ENCODE measurements at regions not wholly inside any gene's neighbourhood (a gene's known extent, or its start where the extent isn't known, plus 50 kb on each side); places are given as distances from the start of the nearest gene placed in this dataset.

- H3K27me3 ChIP-seq (ENCODE audit: control insufficient read depth, low read length): no peaks in the 10 kb centered on the region
- H3K36me3 ChIP-seq (ENCODE audit: control insufficient read depth, low read length): no peaks in the 10 kb centered on the region
- H3K4me2 ChIP-seq (ENCODE audit: low read length): no peak overlapping the region
- H3K9me2 ChIP-seq (replicated peaks; ENCODE audit: control insufficient read depth, low read length): no peaks in the 10 kb centered on the region
- no peak for TF ChIP-seq CTCF (IDR thresholded peaks at IDR 0.05; ENCODE audit: low read depth, low read length, poor library complexity, severe bottlenecking)
- no peak for TF ChIP-seq EZH2phosphoT487 (IDR thresholded peaks at IDR 0.05; ENCODE audit: borderline replicate concordance, low read length)
- H3F3A ChIP-seq (ENCODE audit: control insufficient read depth, insufficient read depth): no peaks in the 10 kb centered on the region
- no peaks in the 10 kb centered on the region for H3K4me1 ChIP-seq (ENCODE audit: control insufficient read depth, low read length)
- no peaks in the 10 kb centered on the region for H4K20me1 ChIP-seq (ENCODE audit: control insufficient read depth, insufficient read depth, low read depth, low read length)
- H3K4me3 ChIP-seq (ENCODE audit: low read length): no peak overlapping the region
- no peaks in the 10 kb centered on the region for H3K9me3 ChIP-seq (ENCODE audit: control insufficient read depth, insufficient read depth, low read length)
- H3K79me2 ChIP-seq (ENCODE audit: control insufficient read depth, low read length): no peaks in the 10 kb centered on the region
- no peak overlapping the region for H3K27ac ChIP-seq (ENCODE audit: low read depth, low read length)
These were observed 77.9 kb upstream of the B3GAT2 start for GRCh38 chr6:71034563-71035345.

GRCh38 chr6:71035871-71036270, 79.0 kb upstream of the B3GAT2 start:
- no peak overlapping the region for H3K4me2 ChIP-seq (ENCODE audit: low read length)
- no peaks in the 10 kb centered on the region for H3K36me3 ChIP-seq (ENCODE audit: control insufficient read depth, low read length)
- TF ChIP-seq EZH2phosphoT487 (IDR thresholded peaks at IDR 0.05; ENCODE audit: borderline replicate concordance, low read length) (no peak), CTCF (IDR thresholded peaks at IDR 0.05; ENCODE audit: low read depth, low read length, poor library complexity, severe bottlenecking) (no peak)
- no peak overlapping the region for H3K4me3 ChIP-seq (ENCODE audit: low read length)
- no peaks in the 10 kb centered on the region for H3K9me3 ChIP-seq (ENCODE audit: control insufficient read depth, insufficient read depth, low read length)
- no peaks in the 10 kb centered on the region for H3K79me2 ChIP-seq (ENCODE audit: control insufficient read depth, low read length)
- H3K9me2 ChIP-seq (replicated peaks; ENCODE audit: control insufficient read depth, low read length): no peaks in the 10 kb centered on the region
- no peaks in the 10 kb centered on the region for H3K27me3 ChIP-seq (ENCODE audit: control insufficient read depth, low read length)
- H3K4me1 ChIP-seq (ENCODE audit: control insufficient read depth, low read length): no peaks in the 10 kb centered on the region
- H3F3A ChIP-seq (ENCODE audit: control insufficient read depth, insufficient read depth): no peaks in the 10 kb centered on the region
- no peak overlapping the region for H3K27ac ChIP-seq (ENCODE audit: low read depth, low read length)
- no peaks in the 10 kb centered on the region for H4K20me1 ChIP-seq (ENCODE audit: control insufficient read depth, insufficient read depth, low read depth, low read length)

- Histone ChIP-seq H4K20me1 (ENCODE audit: control insufficient read depth, insufficient read depth, low read depth, low read length) (no peaks in the 10 kb centered on the region), H3K4me3 (ENCODE audit: low read length) (no peak overlapping the region), H3K9me3 (ENCODE audit: control insufficient read depth, insufficient read depth, low read length) (no peaks in the 10 kb centered on the region), H3K79me2 (ENCODE audit: control insufficient read depth, low read length) (no peaks in the 10 kb centered on the region), H3F3A (ENCODE audit: control insufficient read depth, insufficient read depth) (no peaks in the 10 kb centered on the region), H3K4me2 (ENCODE audit: low read length) (no peak overlapping the region), H3K9me2 (replicated peaks; ENCODE audit: control insufficient read depth, low read length) (no peaks in the 10 kb centered on the region), H3K27ac (ENCODE audit: low read depth, low read length) (no peak overlapping the region), H3K4me1 (ENCODE audit: control insufficient read depth, low read length) (no peaks in the 10 kb centered on the region), H3K27me3 (ENCODE audit: control insufficient read depth, low read length) (no peaks in the 10 kb centered on the region), H3K36me3 (ENCODE audit: control insufficient read depth, low read length) (no peaks in the 10 kb centered on the region)
- TF ChIP-seq EZH2phosphoT487 (IDR thresholded peaks at IDR 0.05; ENCODE audit: borderline replicate concordance, low read length) (no peak), CTCF (IDR thresholded peaks at IDR 0.05; ENCODE audit: low read depth, low read length, poor library complexity, severe bottlenecking) (no peak)
These were observed 82.0 kb upstream of the B3GAT2 start for GRCh38 chr6:71038711-71039344.
